Erythroblast (primary cell): ENCODE measurements at regions not wholly inside any gene's neighbourhood (a gene's known extent, or its start where the extent isn't known, plus 50 kb on each side); places are given as distances from the start of the nearest gene placed in this dataset.

Source experiments
- GATA1 ChIP-seq: IDR thresholded peaks from 2 replicates; pipeline ENCODE4 v1.6.1; 2011; ENCODE audit warnings: low read depth, mild to moderate bottlenecking, control low read depth, low read length, moderate library complexity
- POLR2A ChIP-seq: IDR thresholded peaks from 2 replicates; pipeline ENCODE4 v1.6.1; 2011; ENCODE audit warnings: mild to moderate bottlenecking, low read length

GRCh38 chr2:45102141-45102540 is 92.9 kb upstream of the SIX2 start:
- TF ChIP-seq POLR2A (no peak), GATA1 (no peak)
